Stimulated activated naive CD4-positive, alpha-beta T cell (primary cell): ENCODE measurements at regions not wholly inside any gene's neighbourhood (a gene's known extent, or its start where the extent isn't known, plus 50 kb on each side); places are given as distances from the start of the nearest gene placed in this dataset.

ENCODE experiments used
- DNase-seq, 6 experiments: peaks; one replicate each; lab custom pipeline; 2025; lab: John Stamatoyannopoulos, UW

- DNase-seq = no peak
Measured at GRCh38 chr6:137779982-137780381, 87.1 kb upstream of the TNFAIP3 start.

DNA sequence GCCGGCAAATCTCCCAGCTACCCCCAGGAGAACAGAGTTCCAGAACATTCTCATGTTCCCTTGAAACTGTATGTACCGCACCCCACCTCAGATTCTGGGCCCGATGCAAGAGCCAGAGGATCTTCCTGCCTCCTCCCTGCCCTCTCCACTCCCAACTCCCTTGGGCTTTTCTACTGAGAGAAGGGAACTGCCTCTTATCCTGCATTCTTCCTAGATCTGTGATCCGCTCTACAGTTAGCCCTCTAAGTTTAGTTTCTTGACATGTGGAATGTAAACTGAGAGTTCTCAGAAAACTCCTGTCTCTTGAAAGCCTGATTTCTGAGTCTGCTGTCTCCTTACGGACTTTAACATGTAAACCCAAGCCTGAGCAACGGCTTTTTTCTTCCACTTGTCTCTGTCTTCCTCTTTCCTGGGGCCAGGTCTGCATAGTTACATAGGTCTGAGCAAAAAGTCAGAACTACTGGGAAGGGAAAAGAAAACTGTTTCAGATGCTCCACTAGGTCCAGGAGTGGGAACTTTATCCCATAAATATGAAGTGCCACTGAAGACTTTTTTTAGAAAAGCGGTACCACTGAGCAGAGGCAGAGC is 86.5 kb upstream of the TNFAIP3 start:
- DNase-seq = no peak

GRCh38 chr6:137781639-137782038 is 85.4 kb upstream of the TNFAIP3 start:
- DNase-seq = no peak

DNA sequence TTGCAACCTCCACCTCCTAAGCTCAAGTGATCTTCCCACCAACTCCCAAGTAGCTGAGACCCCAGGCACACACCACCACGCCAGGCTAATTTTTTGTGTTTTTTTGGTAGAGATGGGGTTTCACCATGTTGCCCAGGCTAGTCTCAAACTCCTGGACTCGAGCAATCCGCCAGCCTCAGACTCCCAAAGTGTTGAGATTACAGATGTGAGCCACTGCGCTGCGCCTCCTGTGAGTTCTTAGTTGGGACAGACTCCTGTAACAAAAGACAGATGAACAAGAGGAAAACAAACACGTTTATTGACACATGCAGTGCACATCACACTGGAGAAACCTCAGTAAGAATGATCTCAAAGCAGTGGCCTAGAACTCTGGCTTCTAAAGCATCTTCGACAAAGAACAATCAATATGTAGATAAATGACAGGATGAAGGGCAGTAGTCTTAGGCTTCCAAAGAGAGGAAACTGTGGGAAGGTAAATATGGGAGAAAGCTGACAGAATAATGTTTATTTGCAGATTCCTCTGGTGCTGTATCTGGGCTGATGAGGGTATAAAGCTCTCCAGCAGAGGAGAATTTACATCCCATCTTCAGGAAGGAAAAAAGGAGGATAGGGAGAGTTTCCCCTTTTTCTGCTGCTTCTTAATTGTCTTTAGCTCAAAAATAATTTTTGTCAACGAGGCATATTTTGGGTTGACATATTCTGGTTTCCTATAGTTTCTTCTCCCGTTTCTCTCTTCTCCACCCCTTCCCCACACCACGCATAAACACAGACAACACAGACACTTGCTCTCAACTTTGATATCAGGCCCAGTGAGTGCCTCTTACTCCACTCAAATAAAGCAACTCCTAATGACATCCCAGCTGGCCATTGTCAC is 84.7 kb upstream of the TNFAIP3 start:
- no peak for DNase-seq

GRCh38 chr6:137783710-137784109 is 83.3 kb upstream of the TNFAIP3 start:
- no peak for DNase-seq

GRCh38 chr6:137784583-137784982 is 82.5 kb upstream of the TNFAIP3 start:
- DNase-seq = no peak

GRCh38 chr6:137787016-137787415 is 80.0 kb upstream of the TNFAIP3 start:
- DNase-seq = no peak

DNA sequence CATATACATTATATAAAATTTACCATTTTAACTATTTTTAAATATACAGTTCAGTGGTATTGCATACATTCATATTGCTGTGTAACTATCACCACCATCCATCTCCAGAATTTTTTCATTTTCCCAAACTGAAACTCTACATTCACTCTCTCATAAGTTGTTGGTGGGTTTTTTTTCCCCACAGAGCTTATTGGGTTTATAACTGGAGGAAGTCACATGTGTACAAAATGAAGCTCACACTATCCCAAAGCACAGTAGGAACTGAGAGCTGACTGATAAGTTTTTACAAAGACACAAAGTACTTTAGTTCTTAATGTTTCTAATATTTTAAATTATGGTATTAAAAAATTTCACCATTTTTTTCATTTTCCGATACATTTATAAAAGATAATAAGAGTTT is 78.8 kb upstream of the TNFAIP3 start:
- no peak for DNase-seq

DNA sequence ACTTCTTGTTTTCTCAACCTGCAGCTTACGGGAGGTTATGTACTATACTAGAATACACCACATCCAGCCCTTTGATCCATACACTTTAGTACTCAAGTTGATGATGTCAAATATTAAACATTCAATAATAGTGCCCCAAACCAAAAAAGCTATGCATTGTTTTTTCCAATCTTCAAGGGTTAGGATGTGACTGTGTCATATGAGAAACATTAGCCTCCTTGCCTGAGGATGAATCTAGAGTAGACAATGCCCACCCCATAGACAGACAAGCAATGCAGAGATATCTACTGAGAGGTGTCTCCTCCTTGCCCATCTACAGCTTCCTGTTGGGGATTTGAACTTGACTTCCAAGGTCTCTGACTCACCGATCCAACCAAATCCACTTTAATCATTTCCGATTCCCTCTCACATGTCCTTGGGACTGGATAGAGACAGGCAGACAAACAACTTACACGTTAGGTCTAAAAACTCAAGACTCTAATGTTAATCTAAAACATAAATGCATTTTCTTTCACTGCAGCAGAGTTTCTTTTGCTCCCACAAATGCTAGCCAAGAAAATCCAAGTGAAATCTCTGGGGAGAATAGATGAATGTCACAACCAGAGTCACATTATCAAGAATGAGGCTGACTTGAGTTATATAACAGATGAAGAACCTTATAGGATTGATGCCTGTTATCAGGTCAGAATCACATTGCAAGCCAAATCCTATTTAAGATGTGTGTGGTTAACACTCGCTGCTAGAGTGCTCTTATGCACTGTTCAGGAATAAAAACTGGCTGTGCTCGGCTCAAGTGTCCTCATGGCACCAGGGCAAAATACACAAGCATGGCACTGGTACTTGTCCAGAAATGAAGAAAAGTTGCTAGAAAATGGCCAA is 75.5 kb upstream of the TNFAIP3 start:
- DNase-seq = peak in 1 of 6 experiments; percentile 6

GRCh38 chr6:137792160-137793033 is 74.7 kb upstream of the TNFAIP3 start:
- DNase-seq = no peak

GRCh38 chr6:137793805-137794515 is 73.1 kb upstream of the TNFAIP3 start:
- no peak for DNase-seq

- no peak for DNase-seq
Measured at GRCh38 chr6:137794516-137795201, 72.4 kb upstream of the TNFAIP3 start.

DNA sequence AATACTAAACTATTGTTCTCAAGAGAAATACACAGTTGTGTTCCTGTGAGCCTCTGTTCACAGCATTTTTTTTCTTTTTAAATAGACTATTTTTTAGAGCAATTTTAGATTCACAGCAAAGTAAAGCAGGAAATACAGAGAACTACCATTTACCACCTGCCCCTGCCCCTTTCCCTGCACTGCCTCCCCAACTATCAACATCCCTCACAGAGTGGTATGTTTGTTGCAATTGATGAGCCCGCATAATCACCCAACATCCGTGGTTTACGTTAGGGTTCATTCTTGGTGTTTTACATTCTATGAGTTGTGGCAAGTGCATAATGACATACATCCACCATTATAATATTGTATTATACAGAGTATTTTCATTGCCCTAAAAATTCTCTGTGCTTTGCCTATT is 71.6 kb upstream of the TNFAIP3 start:
- DNase-seq = peak in 1 of 6 experiments; percentile 18

DNA sequence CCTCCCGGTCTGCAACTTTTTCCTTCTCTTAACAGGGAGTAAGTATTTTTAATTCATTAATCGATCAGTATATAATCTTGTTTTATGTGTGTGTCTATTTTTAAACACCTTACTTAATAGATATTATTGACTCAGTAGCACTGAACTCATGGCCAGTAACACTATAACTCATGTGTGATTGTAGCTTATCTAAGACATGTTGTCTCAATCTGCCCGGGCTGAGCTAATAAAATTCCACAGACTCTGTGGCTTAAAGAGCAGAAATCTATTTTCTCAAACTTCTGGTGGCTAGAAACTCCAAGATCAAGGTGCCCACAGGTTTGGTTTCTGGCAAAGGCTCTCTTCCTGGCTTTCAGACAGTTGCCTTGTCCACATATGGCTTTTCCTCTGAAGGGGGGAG is 68.8 kb upstream of the TNFAIP3 start:
- DNase-seq = no peak

DNA sequence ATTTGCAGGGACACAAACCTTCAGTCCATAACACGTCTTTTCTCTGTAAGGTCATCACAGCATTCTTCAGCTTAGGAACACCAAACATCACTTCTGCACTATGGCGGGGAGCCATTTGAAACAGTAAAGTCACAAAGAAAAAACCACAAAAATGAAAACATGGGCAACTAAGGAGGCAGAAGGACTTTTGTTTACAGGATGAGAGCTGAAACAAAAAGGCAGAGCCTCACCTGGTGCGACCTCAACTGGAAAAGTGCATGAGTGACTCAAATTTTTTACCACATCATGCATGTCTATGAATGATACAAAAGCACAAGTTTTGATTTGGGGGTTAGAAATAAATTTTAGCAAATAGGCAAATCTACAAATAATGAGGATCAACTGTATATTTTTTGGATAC is 68.2 kb upstream of the TNFAIP3 start:
- DNase-seq = peak in 4 of 6 experiments; percentile 13 to 48 (median 30)

DNA sequence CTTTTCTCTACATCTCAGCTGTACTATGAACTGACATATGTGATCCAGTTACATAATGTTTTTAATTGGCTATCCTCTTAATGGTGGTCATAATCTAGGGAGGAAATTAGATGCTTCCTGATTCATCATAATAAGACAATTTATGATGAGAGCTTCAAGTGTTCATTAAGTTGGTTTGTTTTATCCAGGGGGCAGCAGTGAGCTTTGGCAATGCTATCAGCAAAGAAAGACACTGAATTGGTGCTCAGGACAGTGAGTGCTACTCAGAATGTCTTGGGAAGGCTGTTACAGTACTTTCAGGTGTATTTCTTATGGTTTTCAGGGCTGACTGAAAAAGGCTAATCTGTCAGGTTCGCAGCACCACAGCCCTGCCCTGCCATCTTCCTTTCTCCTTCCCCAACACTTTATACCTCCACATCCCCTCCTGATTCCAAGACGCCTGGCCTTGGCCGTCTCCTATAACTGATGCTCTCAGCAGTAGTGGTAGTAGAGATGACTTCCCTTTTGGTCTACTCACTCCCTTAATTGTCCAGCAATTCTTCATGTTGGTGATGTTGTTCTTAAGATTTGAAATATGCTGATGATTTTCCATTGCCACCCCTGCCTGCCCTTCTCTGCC is 67.0 kb upstream of the TNFAIP3 start:
- DNase-seq = peak; percentile 10 to 86 (median 64)

- DNase-seq = no peak
Measured at GRCh38 chr6:137800762-137801161, 66.3 kb upstream of the TNFAIP3 start.

DNA sequence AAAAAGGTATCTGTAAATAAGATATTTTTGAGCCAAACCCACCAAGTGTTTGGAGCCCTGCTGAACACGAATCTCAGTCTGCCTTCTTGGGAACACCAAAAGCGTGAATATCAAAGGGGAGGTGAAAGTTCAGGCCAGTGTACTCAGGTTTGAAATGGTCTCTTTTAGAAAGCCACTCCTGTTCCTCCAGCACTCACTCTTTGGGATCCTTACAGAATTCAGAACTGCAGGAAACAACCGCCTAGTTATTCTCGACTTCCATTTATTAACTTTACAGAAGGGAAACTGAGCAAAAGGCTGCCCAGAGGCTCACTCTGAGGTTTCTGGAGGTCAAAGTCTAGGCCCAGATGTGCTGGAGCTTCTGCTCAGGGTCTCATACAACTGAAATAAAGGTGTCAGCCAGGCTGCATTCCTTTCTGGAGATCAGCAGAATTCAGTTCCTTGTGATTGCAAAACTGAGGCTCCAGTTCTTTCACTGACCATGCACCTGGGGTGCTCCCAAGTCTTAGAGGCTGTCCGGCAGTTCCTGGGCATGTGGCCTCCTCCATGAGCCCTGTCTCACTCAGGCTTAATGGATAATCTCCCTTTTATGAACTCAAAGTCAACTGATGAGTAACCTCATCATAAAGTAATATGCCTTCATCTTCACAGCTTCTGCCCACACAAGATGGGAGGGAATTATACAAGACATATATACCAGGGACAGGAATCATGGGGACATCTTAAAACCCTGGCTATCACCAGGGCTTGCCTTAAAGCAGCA is 65.5 kb upstream of the TNFAIP3 start:
- no peak for DNase-seq
